DMS 273 (cell line): ENCODE measurements at regions not wholly inside any gene's neighbourhood (a gene's known extent, or its start where the extent isn't known, plus 50 kb on each side); places are given as distances from the start of the nearest gene placed in this dataset.

Source experiments
- DNase-seq: peaks from one replicate; lab custom pipeline; 2025; ENCODE audit not compliant: unreplicated experiment; lab: John Stamatoyannopoulos, UW

GRCh38 chr1:30385246-30385995 lies 338.0 kb downstream of the MATN1 start:
- DNase-seq, result no peak

- no peak for DNase-seq
Measured at GRCh38 chr1:30384286-30385245, 338.8 kb downstream of the MATN1 start.

- DNase-seq, result no peak
Measured at GRCh38 chr1:30383221-30383711, 340.1 kb downstream of the MATN1 start.

GRCh38 chr1:30382496-30382895 lies 340.9 kb downstream of the MATN1 start:
- no peak for DNase-seq

- no peak for DNase-seq
Measured at GRCh38 chr1:30381671-30382365, 341.6 kb downstream of the MATN1 start.

- DNase-seq, result peak; percentile 20
Measured at GRCh38 chr1:30381266-30381665, 342.1 kb downstream of the MATN1 start.

GRCh38 chr1:30380625-30380984 lies 342.8 kb downstream of the MATN1 start:
- DNase-seq, result no peak

- DNase-seq, result peak; percentile 86
Measured at GRCh38 chr1:30379684-30380624, 343.4 kb downstream of the MATN1 start.

GRCh38 chr1:30378991-30379581 lies 344.3 kb downstream of the MATN1 start:
- peak; percentile 20 for DNase-seq

- DNase-seq, result no peak
Measured at GRCh38 chr1:30378003-30378596, 345.3 kb downstream of the MATN1 start.

- DNase-seq, result no peak
Measured at GRCh38 chr1:30377230-30378002, 346.0 kb downstream of the MATN1 start.

- DNase-seq, result no peak
Measured at GRCh38 chr1:30376054-30376697, 347.2 kb downstream of the MATN1 start.

GRCh38 chr1:30375156-30375555 lies 348.2 kb downstream of the MATN1 start:
- DNase-seq, result no peak

GRCh38 chr1:30374400-30375070 lies 348.9 kb downstream of the MATN1 start:
- no peak for DNase-seq

GRCh38 chr1:30373471-30374399 lies 349.6 kb downstream of the MATN1 start:
- no peak for DNase-seq

GRCh38 chr1:30372792-30373433 lies 350.5 kb downstream of the MATN1 start:
- no peak for DNase-seq
